Smooth muscle cell (in vitro differentiated cells): ENCODE measurements at regions not wholly inside any gene's neighbourhood (a gene's known extent, or its start where the extent isn't known, plus 50 kb on each side); places are given as distances from the start of the nearest gene placed in this dataset.

Experiments used
- DNase-seq: peaks from one replicate; lab custom pipeline; 2025; ENCODE audit not compliant: unreplicated experiment; lab: John Stamatoyannopoulos, UW
- H2AFZ ChIP-seq: fragments of 200-600 bp; sonication (generic); 2 replicates; pipeline ENCODE4 v1.6.0; 2016; ENCODE audit warnings: antibody characterized with exemption, low read depth, mild to moderate bottlenecking
- H3F3A ChIP-seq: fragments of 200-600 bp; sonication (generic); 2 replicates; pipeline ENCODE4 v1.6.0; 2017; ENCODE audit warnings: antibody characterized with exemption, low read depth
- H3K27ac ChIP-seq: fragments of 200-600 bp; sonication (generic); 2 replicates; pipeline ENCODE4 v1.5.1; 2016; ENCODE audit warnings: low read depth, mild to moderate bottlenecking
- H3K27me3 ChIP-seq: fragments of 200-600 bp; sonication (generic); 2 replicates; pipeline ENCODE4 v1.6.1; 2016; ENCODE audit warnings: low read depth, mild to moderate bottlenecking
- H3K36me3 ChIP-seq: fragments of 200-600 bp; sonication (generic); 2 replicates; pipeline ENCODE4 v1.5.1; 2016; ENCODE audit warnings: low read depth
- H3K4me1 ChIP-seq: fragments of 200-600 bp; sonication (generic); 2 replicates; pipeline ENCODE4 v1.5.1; 2016; ENCODE audit warnings: low read depth
- H3K4me2 ChIP-seq: fragments of 200-600 bp; sonication (generic); 2 replicates; pipeline ENCODE4 v1.6.0; 2016; ENCODE audit warnings: mild to moderate bottlenecking
- H3K4me3 ChIP-seq: fragments of 200-600 bp; sonication (generic); 2 replicates; pipeline ENCODE4 v1.5.1; 2016; ENCODE audit warnings: mild to moderate bottlenecking
- H3K79me2 ChIP-seq: fragments of 200-600 bp; sonication (generic); 2 replicates; pipeline ENCODE4 v1.6.0; 2016; ENCODE audit warnings: low read depth, mild to moderate bottlenecking
- H3K9ac ChIP-seq: fragments of 200-600 bp; sonication (generic); 2 replicates; pipeline ENCODE4 v1.6.0; 2016; ENCODE audit warnings: low read depth
- H3K9me3 ChIP-seq: fragments of 200-600 bp; sonication (generic); replicated peaks from 2 replicates; pipeline ENCODE4 v1.5.1; 2016; ENCODE audit warnings: low read depth
- H4K20me1 ChIP-seq: fragments of 200-600 bp; sonication (generic); 2 replicates; pipeline ENCODE4 v1.6.0; 2016; ENCODE audit warnings: low read depth
- WGBS: methylation state at CpG from one replicate; pipeline ENCODE4 v1.1.7; 2016; ENCODE audit warnings: low lambda C conversion rate; 5-methylcytosine and 5-hydroxymethylcytosine counted together
- TF ChIP-seq, protein P1 (sequence below): fragments of 200-600 bp; sonication (generic); IDR thresholded peaks from 2 replicates; pipeline ENCODE4 v1.5.1; 2017; ENCODE audit warnings: borderline replicate concordance, mild to moderate bottlenecking, antibody characterized with exemption; ENCODE audit not compliant: insufficient read depth, poor library complexity, severe bottlenecking

DNA sequence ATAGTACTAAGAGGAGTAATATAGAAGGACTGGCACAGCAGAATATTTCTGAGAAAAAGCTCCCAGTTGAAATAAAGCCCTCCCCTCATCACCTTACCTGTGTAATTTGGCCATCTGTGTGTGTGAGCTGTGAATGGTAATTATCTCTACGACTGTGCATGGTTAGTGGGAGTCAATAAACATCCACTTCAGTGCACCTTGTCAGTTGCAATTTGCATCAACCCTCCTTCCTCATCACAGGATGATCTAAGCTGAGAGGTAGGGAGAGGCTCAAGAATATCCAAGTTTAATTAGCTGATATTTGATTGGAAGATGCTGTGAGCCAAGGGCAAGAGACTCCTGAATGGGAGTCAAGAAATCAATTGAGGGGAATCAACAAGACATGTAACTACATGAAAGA is 694.9 kb upstream of the KLHL29 start:
- no peak overlapping the region for H3K9ac ChIP-seq
- no peaks in the 10 kb centered on the region for H3F3A ChIP-seq
- WGBS, result 83% methylated on average over 1 of the region's 1 CpG
- no peaks in the 10 kb centered on the region for H3K79me2 ChIP-seq
- H3K27me3 ChIP-seq, result no peaks in the 10 kb centered on the region
- no peak overlapping the region for H3K4me2 ChIP-seq
- TF ChIP-seq, protein P1, sequence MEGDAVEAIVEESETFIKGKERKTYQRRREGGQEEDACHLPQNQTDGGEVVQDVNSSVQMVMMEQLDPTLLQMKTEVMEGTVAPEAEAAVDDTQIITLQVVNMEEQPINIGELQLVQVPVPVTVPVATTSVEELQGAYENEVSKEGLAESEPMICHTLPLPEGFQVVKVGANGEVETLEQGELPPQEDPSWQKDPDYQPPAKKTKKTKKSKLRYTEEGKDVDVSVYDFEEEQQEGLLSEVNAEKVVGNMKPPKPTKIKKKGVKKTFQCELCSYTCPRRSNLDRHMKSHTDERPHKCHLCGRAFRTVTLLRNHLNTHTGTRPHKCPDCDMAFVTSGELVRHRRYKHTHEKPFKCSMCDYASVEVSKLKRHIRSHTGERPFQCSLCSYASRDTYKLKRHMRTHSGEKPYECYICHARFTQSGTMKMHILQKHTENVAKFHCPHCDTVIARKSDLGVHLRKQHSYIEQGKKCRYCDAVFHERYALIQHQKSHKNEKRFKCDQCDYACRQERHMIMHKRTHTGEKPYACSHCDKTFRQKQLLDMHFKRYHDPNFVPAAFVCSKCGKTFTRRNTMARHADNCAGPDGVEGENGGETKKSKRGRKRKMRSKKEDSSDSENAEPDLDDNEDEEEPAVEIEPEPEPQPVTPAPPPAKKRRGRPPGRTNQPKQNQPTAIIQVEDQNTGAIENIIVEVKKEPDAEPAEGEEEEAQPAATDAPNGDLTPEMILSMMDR, result no peak
- peaks cover 14% of the 10 kb centered on the region for H3K4me1 ChIP-seq
- DNase-seq, result no peak
- H4K20me1 ChIP-seq, result no peaks in the 10 kb centered on the region
- no peaks in the 10 kb centered on the region for H3K9me3 ChIP-seq
- H3K4me3 ChIP-seq, result no peak overlapping the region
- H3K27ac ChIP-seq, result no peak overlapping the region
- no peaks in the 10 kb centered on the region for H3K36me3 ChIP-seq
- no peak overlapping the region for H2AFZ ChIP-seq

DNA sequence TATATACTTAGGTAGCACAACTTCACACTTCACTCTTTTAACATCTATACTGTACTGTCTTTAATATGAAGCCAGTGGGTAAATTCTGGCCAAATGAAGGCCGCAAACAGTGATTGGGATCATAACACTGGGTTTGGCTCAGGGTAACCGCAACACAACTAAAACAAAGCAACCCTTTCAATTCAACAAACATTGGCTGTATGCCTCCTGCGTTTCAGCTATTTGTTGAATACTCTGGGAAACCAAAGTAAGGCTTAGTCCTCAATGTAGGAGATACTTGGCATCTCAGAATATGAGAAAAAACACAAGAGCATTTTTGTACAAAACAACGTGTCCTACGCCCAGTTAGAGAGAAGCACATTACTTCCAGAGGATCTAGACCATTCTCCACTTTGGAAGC is 693.3 kb upstream of the KLHL29 start:
- Histone ChIP-seq H3K79me2 (no peaks in the 10 kb centered on the region), H3K36me3 (no peaks in the 10 kb centered on the region), H3K4me2 (no peak overlapping the region), H4K20me1 (no peaks in the 10 kb centered on the region), H3K27me3 (no peaks in the 10 kb centered on the region), H3K4me1 (peaks cover 22% of the 10 kb centered on the region), H3K9ac (no peak overlapping the region), H3F3A (no peaks in the 10 kb centered on the region), H3K9me3 (no peaks in the 10 kb centered on the region), H3K27ac (no peak overlapping the region), H2AFZ (no peak overlapping the region), H3K4me3 (no peak overlapping the region)
- DNase-seq, result no peak
- WGBS, result 94% methylated on average over 5 of the region's 5 CpGs
- TF ChIP-seq, protein P1, result no peak

DNA sequence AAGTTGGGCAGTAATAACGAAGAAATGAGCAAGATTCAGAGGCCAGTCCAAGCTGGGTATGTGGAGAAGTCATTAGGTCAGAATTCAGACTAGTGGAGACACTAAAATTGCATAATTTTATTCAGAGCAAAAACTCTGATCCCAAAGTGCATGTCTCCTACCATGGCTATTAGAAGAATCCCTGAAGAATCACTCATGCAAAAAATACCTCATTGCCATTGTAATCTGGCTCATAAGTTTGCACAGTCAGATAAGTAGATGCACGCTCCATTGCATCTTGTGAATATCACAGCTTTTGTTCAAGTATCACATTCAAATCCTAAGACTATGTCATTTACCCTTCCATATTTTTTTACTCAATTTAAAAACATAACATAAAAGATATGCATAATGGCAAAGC is 692.2 kb upstream of the KLHL29 start:
- no peaks in the 10 kb centered on the region for H3K9me3 ChIP-seq
- H2AFZ ChIP-seq, result no peak overlapping the region
- no peaks in the 10 kb centered on the region for H4K20me1 ChIP-seq
- H3F3A ChIP-seq, result no peaks in the 10 kb centered on the region
- no peak overlapping the region for H3K9ac ChIP-seq
- DNase-seq, result no peak
- TF ChIP-seq, protein P1, result no peak
- H3K36me3 ChIP-seq, result no peaks in the 10 kb centered on the region
- no peaks in the 10 kb centered on the region for H3K27me3 ChIP-seq
- 97% methylated on average over 2 of the region's 2 CpGs for WGBS
- H3K4me1 ChIP-seq, result peaks cover 22% of the 10 kb centered on the region
- H3K79me2 ChIP-seq, result no peaks in the 10 kb centered on the region
- H3K4me2 ChIP-seq, result no peak overlapping the region
- no peak overlapping the region for H3K4me3 ChIP-seq
- no peak overlapping the region for H3K27ac ChIP-seq

DNA sequence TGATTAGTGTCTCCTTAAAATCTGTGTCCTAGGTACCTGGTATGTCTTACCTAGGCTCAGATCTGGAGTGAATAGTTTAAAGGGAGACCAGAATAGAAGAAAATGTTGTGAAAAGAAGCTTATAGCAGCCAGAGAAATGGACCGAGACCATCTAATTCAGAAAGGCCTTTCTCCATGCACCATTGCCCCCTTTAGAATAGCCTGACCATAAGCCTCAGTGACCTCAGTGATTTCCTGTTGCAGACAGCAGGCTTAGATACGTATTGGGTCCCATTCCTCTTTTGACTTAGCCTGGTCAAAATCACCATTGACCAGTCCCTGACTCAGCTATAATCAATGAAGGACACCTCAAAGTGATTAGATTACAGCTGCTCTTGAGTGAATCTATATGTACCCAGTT is 690.7 kb upstream of the KLHL29 start:
- no peak overlapping the region for H3K27ac ChIP-seq
- H3K79me2 ChIP-seq, result no peaks in the 10 kb centered on the region
- WGBS, result 78% methylated on average over 2 of the region's 2 CpGs
- no peak overlapping the region for H3K4me2 ChIP-seq
- no peaks in the 10 kb centered on the region for H3K27me3 ChIP-seq
- no peak overlapping the region for H3K9ac ChIP-seq
- no peak overlapping the region for H2AFZ ChIP-seq
- TF ChIP-seq, protein P1, result no peak
- H3K4me3 ChIP-seq, result no peak overlapping the region
- no peaks in the 10 kb centered on the region for H4K20me1 ChIP-seq
- no peaks in the 10 kb centered on the region for H3F3A ChIP-seq
- no peak for DNase-seq
- H3K4me1 ChIP-seq, result peaks cover 22% of the 10 kb centered on the region
- H3K36me3 ChIP-seq, result no peaks in the 10 kb centered on the region
- H3K9me3 ChIP-seq, result no peaks in the 10 kb centered on the region
